ENCODE measurements at regions not wholly inside any gene's neighbourhood (a gene's known extent, or its start where the extent isn't known, plus 50 kb on each side); places are given as distances from the start of the nearest gene placed in this dataset.

DNA sequence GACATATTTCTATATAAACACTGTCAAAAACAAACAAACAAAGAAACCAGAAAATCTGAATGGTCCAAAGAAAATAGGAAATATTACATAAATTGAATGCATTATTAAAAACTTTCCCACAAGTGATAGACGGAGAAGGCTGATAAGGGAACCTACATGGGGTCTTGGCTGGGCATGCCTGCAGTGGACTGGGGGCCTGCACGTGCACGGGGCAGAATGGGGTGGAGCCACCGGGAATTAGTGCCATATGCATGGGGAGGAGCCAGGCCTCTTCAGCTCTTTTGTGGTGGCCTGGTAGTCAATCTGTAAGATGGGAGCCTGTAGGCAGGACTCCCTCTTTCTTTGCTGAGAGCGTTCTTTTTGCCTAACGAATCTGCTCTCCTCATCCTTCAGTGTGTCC is 1031.7 kb upstream of the FBXO33 start:
- TF ChIP-seq, protein P1, sequence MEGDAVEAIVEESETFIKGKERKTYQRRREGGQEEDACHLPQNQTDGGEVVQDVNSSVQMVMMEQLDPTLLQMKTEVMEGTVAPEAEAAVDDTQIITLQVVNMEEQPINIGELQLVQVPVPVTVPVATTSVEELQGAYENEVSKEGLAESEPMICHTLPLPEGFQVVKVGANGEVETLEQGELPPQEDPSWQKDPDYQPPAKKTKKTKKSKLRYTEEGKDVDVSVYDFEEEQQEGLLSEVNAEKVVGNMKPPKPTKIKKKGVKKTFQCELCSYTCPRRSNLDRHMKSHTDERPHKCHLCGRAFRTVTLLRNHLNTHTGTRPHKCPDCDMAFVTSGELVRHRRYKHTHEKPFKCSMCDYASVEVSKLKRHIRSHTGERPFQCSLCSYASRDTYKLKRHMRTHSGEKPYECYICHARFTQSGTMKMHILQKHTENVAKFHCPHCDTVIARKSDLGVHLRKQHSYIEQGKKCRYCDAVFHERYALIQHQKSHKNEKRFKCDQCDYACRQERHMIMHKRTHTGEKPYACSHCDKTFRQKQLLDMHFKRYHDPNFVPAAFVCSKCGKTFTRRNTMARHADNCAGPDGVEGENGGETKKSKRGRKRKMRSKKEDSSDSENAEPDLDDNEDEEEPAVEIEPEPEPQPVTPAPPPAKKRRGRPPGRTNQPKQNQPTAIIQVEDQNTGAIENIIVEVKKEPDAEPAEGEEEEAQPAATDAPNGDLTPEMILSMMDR (IDR thresholded peaks at IDR 0.05): no peak
- TF ChIP-seq EP300 (IDR thresholded peaks at IDR 0.05) (no peak), POLR2A (IDR thresholded peaks at IDR 0.05) (no peak), POLR2AphosphoS5 (IDR thresholded peaks at IDR 0.05) (no peak)
